Lung microvascular endothelial cell (primary cell): ENCODE measurements at regions not wholly inside any gene's neighbourhood (a gene's known extent, or its start where the extent isn't known, plus 50 kb on each side); places are given as distances from the start of the nearest gene placed in this dataset.
"Not testable (repeated sequence)": the region's sequence is repeated elsewhere in the genome, so short reads cannot be mapped to it uniquely, and the experiment has no call there.

Experiments
- DNase-seq, 2 donors: peaks; one replicate each; pipeline versions ENCODE4 v3.0.0 to v3.0.0-alpha.2; 2010; ENCODE audit warnings: low read depth in 2 of 2

DNA sequence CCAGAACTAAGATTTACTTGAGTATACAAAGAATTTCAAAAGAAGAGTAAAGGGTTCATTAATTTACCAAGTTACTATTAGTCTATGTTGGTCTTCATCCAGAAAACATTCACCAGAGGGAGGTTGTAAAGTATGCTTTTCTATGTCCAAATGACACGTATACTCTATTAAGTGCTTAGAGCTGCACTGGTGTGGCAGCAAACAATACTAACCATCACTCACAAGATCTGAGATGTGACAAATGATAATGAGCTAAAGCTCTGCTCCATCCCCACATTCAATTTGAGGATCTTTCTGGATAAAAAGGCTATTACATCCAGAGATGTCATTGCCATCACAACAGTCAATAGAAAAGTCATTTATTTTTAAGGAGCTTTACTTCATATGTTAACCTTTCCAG, 926.5 kb upstream of the KLHL29 start:
- no peak for DNase-seq

DNA sequence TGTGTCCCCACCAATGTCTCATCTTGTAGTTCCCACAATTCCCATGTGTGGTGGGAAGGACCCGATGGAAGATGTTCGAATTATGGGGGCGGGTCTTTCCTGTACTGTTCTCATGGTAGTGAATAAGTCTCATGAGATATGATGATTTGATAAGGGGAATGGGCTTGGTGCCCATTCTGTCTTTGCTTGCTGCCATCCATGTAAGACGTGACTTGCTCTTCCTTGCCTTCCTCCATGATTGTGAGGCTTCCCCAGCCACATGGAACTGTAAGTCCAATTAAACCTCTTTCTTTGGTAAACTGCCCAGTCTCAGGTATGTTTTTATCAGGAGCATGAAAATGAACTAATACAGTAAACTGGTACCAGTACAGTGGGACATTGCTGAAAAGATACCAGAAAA, 909.9 kb upstream of the KLHL29 start:
- DNase-seq = not testable (repeated sequence)

DNA sequence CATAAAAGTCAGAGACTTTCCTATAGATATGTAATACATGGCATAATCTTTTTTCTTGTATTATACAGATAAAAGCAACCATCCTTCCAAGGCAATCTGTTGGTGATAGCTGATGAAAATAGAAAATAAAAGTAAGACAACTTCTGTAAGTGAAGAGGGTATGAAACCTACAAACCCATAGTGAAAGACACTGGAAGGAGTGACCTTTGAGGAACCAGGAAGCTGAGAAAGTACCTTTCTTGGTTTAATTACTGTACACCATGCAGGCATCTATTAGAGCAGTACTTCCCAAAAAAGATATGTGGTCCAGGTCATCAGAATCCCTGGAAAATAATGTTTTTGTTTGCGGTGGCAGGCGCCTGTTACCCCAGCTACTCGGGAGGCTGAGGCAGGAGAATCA, 906.6 kb upstream of the KLHL29 start:
- no peak for DNase-seq

DNA sequence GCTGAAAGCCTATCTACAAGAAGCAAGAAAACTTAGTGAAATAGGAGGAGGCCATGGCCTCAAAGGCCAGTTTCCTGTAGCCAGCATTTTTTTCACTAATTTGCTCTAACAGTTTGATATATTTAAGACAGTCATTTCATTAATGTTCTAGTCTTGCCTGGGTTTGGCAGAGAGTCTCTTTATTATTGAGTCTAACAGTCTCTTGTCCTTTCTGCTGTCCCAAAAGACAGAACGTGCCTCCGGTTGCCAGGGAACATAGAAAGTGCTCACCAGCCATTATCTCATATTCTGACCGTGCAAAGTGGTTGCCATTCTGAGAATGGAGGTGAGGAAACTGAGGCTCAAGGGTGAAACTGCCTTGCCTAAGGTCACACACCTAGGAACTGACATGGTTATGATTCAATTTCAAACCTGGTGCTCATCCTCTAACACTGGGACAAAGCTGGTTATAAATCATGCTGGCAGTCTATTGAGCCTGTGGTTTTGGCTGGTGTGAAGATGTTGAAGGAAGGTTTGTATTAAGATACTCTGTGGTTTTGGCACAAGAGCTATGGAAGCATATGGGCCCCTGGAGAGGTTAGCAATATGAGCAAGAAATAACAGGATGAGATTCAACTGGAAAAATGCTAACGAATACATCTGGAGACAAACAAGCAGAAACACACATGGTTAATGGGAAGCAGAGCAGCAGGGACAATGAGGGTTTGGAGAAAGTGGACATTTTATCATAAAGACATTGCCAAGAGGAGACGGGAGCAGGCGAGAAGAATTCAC, 903.3 kb upstream of the KLHL29 start:
- DNase-seq = no peak

DNA sequence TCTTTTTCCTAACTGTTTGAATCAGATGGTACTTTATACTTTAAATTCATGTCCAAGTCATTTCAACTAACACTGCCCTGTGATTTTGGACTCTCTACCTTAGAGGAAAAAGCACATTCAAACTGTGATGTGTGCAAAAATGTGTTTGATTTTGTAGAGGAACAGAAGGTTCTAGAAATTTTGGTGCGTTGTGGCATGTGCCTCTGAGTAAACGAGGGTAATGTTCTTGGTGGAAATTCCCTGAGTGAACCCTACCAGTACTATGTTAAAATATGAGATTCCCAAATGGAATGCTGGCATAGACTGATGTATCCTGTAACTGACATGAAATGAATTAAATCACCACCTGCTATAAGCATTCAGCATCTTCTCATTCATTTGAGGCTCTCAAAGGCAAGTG, 901.9 kb upstream of the KLHL29 start:
- no peak for DNase-seq

DNA sequence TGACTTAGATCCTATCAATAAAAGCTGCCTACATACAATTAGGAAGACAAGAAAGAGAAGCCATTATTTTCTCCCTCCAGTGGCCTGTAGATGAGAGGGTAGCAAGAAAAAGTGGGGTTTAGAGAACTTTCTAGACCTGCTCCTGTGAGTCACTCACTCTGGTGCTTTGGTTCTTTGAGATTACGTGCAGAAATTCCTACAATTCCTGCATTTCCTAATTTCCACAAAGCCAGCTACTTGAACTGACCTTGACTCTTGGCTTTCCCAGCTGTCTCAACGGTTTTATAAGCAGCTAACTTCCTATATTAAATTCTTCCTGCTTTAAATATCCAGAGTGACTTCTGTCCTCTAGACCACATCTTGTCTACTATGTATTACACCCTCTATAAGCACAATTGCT, 899.5 kb upstream of the KLHL29 start:
- no peak for DNase-seq

DNA sequence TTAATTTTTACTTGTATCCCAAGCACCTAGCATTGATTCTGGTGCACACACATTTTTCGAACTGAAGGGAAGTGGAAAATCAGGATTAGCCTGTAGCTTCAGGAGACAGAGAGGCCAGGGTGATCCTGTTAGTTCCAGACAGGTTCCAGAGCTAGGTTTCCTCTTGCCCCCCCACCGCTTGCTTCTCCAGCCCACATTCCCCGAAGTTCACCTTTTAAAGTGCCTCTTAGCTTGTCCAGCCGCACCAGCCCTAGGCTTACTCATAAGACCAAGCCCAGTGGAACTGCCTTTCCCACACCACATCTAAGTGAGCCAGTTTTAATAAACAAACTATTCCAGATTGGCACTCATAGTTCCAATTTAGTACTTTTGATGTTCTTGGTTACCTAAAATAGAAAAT, 898.6 kb upstream of the KLHL29 start:
- DNase-seq = no peak

DNA sequence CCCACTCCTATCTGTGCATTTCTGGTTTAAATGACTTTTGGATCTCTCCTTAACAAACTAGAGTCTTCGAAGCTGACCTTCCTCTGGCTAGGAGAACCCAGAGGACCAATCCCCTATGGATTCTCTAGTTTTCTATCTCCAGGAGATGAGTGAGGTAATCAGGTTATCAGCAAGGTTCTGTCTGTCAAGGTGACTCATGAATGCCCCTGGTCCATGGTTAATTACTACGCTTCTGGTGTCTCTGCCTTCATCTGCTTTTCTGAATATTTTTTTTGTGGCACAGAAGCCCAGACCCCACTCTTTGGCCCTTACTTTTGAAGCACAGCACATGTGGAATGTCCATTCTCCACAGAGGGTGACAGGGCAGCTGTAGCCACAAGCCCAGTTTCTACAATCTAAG, 897.9 kb upstream of the KLHL29 start:
- DNase-seq = no peak

DNA sequence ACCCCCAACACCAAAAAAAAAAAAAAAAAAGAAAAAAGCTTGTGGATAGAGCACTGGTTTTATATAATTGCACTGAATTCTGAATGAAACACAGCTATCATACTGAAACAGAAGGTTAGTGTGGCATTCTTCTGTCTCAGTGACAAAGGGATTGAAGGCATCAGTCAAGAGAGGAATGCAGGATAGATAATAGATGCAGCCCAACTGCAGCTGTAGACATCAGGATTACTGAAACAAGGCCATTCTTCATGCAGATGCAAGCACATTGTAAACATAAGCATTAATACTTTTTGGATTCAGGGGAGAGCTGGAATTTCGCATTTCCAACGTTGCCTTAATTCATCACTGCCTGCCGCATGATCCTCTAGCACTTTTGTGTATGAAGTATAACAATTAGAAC, 897.4 kb upstream of the KLHL29 start:
- DNase-seq = no peak

DNA sequence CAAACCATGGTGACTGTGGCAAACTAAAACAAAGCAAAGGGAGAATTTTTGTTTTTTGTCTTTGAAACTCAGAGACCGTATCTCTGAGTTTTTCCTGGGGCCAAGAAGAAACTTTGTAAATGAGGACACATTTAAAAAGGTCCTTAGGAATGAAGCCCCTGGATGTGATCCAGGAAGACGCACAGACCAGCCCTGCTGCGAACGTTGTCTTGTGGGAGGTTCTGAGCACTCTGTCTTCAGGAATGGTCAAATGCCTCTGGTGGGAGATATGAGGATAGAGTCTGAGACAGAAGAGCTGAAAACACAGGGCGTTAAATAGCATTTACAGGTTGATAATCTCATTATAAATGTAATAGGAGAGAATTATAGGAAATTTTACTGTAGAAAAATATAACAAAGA, 893.5 kb upstream of the KLHL29 start:
- no peak for DNase-seq

DNA sequence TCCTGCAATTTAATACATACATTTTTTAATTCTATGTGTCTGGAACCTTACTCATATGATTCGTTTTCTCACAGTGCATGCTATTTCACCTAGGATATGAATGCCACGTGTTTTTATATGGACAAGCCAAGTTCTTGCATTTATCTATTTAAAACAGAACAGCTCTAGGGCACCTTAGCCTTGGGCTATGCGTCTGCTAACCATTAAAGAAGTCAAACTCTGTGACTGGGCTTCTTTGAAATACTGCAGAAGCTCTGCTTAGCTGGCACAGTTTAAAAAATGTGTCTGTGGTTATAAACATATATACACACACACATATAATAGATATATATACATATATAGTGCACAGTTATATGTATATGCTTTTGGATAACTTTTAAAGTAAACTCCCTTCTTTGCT, 890.8 kb upstream of the KLHL29 start:
- DNase-seq = no peak

DNA sequence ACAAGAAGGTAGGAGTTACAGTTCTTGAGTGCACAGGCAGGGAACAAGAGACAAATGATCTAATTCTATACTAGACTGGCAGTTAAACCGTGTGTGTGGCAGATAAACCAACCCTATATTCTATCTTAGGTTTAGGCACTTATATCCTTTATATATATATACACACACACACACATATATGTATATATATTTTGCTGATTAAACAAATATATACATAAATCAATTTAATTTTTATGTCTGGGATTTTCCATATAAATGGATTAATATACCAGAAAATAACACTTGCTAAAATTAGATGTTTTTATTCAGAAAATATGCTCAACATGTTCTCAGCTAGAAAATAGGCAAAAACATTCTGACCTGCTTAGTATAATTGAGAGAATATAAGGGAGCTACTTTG, 887.9 kb upstream of the KLHL29 start:
- no peak for DNase-seq

DNA sequence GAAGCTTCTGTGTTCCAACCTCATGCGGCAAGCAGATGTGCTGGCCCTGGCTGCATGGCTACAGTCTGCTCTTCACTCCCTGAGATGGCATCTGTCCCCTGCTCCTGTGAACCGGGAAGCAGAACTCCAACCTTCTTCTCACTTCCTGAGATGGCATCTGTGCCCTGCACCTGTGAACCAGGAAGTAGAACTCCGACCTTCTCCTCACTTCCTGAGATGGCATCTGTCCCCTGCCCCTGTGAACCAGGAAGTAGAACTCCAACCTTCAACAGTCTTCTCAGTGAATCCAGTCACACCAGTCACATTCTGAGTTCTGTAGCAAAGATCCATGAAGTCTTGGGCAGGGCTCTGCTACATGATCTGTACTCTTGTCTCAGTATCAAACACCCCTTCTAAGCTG, 887.2 kb upstream of the KLHL29 start:
- no peak for DNase-seq

DNA sequence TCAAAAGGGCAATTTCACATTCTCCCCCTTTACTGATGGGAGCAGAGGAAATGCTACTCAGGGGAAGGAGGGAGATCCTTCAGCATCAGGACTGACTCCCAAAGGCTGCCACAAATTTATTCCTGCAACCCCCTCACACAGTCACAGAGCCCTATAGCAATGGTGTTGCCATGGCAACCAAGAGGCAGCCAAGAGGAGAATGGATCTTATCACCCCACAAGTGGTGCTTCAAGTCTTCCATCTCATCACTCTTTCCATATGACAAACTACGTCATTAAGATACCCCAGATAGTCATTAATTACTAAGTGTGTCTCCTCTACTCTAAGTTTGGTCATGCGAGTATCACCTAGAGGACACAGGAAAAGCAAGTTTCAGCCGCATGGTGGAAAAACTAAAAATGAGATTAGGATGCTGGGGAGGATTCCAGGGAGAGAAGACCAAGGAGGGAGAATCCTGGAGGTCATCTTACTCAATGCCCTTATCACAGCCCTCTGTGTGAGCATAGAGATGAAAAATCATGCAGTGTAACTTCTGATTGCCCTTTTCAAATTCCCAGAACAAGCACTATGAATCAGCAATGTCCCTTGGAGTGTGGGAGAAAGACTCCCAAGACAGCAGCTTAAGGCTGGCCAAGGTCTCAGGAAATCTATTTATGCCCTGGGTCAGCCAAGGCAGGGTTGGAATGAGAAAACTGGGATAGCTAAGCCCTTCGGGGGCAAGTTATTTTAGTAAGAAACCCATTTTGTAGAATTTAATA, 885.7 kb upstream of the KLHL29 start:
- DNase-seq = no peak

DNA sequence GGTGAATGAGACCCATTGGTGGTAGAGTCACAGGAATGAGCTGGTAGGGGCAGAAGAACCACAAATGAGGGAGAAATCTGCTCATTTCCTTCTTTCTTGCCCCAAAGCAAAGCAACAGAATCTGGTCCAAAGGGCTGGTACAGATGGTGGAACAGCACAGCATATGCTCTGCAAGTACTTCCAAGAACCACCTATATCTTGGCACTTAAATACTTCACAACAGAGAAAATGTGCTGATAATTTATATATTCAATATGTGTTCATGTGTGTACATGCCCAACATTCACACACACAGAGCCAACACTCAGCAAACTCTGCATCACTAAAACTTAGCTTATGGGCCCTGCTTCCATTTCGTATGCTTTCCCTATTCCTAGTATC, 884.4 kb upstream of the KLHL29 start:
- DNase-seq = no peak

DNA sequence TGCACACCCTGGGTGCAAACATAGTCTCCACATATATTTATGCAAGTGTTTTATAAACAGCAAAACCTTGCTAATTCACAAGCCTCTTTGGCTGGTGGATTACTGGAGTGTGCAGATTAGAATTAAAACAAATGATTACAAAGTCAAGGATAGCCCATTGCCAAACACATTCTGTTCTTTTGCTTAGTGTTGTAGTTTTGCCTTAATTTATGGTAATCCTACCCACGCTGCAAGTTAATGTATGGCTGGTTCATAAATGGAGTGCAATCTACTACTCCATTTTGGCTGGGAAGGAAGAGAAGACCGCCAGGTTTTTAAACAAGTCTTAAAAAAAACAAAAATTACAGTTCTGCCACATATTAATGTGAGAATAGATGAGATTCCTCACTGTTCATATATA, 883.1 kb upstream of the KLHL29 start:
- no peak for DNase-seq

DNA sequence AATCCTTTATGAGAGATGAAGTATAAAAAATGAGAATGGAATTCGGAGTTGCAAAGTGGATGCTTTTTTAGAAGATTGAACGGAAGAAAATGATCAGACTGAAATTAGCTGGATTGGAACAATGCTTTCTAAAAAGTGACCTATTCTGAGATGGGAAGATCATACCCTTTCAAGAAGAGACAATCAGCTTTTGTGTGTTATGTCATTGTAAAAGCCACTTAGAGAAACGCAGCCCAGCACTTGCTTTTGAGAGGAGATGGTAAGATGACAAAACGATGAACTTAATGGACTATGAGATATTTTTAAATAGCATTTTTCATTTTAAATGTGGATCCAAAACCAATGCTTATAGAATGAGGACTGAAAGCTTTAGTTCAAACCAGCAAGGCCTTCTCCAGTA, 871.4 kb upstream of the KLHL29 start:
- no peak for DNase-seq

DNA sequence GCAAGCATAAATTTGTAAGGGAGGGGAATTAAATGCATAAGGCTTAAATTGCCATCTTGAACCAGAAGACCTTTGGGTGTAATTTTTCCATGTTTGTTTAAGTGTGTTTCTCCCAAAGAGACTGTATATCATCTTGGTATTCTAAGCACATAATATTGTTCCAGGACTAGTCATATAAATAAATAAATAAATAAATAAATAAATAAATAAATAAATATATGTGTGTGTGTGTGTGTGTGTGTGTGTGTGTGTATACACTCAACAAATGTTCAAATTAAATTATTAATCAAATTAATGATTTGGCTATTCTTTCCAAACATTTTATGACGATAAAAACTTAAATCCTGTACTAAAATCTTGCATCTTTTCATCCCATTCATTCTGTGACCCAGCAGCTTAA, 867.8 kb upstream of the KLHL29 start:
- no peak for DNase-seq

DNA sequence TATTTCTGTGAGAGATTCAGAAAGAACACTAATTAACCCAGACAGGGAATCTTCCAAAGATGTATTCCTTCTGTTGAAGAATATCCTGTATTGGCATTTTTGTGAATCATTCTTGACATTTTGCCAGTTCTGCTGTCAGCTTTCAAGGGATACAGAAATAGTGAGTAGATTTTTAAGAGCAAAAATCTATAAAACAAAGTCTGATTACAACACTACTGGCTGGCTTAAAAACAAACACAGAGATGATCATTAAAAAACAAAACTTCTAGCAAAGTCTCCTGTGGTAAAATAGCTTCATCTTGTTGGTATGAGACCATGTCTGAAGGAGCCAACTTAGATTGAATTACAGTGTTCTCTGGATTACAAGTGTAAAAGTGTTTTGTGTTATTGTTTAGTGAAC, 866.3 kb upstream of the KLHL29 start:
- no peak for DNase-seq

DNA sequence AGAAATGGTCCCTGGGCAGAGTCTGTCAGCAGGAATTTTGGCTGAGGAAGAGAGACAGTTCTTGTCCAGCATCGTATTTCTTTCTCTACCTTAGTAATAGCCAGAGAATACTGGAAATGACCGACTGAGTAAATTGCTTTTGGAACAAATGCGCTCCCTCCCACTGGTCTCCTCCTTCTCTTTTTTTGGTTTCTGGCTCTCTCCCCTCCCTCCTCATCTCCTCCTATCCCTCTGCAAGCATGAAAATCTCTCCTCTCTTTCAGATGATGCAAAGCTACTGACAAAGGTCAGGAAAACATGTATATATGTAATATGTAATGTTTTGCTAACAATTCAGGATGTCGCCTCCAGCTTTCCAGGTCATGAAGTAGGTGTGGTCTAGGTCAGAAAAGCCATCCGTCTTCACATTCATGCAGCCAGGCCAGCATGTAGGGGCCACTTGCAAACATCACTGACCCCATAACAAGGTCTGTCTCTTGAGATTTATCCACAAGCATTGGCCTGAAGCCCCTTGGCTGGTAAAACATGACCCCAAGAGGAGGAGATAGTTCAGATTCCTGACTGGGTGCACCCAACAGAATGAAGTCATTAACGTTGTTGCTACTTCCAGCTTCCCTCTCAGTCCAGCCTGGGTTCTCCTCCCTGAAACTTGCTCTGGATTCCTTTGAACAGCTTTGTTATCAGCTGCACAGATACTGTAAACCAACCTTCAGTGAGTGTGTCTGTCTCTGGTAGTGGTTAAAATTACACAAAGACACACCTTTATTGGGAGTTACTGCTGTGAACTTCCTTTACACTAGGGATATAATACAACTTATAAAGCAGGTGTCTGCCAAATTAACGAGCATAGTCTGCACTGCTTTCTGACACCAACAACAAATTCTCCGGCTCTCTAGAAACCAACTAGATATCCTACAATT, 864.4 kb upstream of the KLHL29 start:
- no peak for DNase-seq

DNA sequence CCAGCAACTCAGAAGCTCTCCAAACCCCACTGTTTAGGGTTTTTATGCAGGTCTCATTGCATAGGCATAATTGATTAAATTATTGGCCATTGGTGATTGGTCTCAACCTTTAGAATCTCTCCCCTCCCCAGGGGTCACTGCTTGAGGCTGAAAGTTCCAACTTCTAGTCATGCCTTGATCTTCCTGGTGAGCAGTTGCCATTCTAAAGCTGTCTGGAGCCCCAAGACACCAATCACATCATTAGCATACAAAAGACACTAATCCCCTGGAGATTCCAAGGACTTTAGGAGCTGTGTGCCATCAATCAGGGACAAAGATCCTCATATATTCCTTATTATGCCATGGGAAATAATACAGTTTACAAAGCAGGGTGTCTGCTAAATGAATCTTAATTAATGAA, 863.4 kb upstream of the KLHL29 start:
- no peak for DNase-seq

DNA sequence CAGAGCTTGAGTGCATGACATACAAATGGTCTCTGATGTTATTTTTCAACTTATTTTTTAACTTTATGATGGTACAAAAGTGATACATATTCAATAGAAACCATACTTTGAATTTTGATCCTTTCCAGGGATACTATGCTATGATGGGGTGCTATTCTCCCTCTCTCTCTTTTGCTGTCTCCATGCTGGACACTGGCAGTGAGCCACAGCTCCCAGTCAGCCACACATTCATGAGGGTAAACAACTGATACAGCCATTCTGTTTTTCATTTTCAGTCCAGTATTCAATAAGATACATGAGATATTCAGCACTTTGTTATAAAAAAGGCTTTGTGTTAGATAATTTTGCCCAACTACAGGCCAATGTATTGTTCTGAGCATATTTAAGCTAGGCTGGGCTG, 859.3 kb upstream of the KLHL29 start:
- DNase-seq = no peak
